ENCODE measurements at regions not wholly inside any gene's neighbourhood (a gene's known extent, or its start where the extent isn't known, plus 50 kb on each side); places are given as distances from the start of the nearest gene placed in this dataset.

GRCh38 chr1:195606483-195606882, 1001.8 kb downstream of the KCNT2 start:
- TF ChIP-seq CTCF (IDR thresholded peaks at IDR 0.05): no peak
- Histone ChIP-seq H3K36me3 (ENCODE audit: control insufficient read depth, insufficient read depth, low read length) (no peaks in the 10 kb centered on the region), H3K27ac (ENCODE audit: low read length) (no peak overlapping the region), H3K4me3 (ENCODE audit: low read length) (no peak overlapping the region), H3K27me3 (ENCODE audit: control insufficient read depth, insufficient read depth, low read length) (no peaks in the 10 kb centered on the region), H3K4me1 (ENCODE audit: control insufficient read depth, insufficient read depth, low read length) (no peaks in the 10 kb centered on the region), H3K9me3 (ENCODE audit: control insufficient read depth, insufficient read depth, low read length) (no peaks in the 10 kb centered on the region)
- H3K27ac Mint-ChIP-seq: no peak overlapping the region
- peaks cover 23 to 32% of the 10 kb centered on the region in 2 donors for H3K9me3 Mint-ChIP-seq
- H3K4me3 Mint-ChIP-seq: no peak overlapping the region
- no peaks in the 10 kb centered on the region for H3K27me3 Mint-ChIP-seq (ENCODE audit: low read depth in 2 of 2)
- no peaks in the 10 kb centered on the region for H3K4me1 Mint-ChIP-seq
- ATAC-seq: no peak
- no CpG with 5 or more reads among the region's 1 CpG for WGBS (ENCODE audit: insufficient coverage)
- peaks cover 14% of the 10 kb centered on the region for H3K36me3 Mint-ChIP-seq
- intact Hi-C loops (cut with micrococcal nuclease): no loop called here
- DNase-seq: no peak

GRCh38 chr1:195604287-195604686, 1004.0 kb downstream of the KCNT2 start:
- intact Hi-C loops (cut with micrococcal nuclease): no loop called here
- Mint-ChIP-seq H3K9me3 (peaks cover 27 to 42% of the 10 kb centered on the region in 2 donors), H3K4me1 (no peaks in the 10 kb centered on the region), H3K4me3 (no peak overlapping the region), H3K36me3 (peaks cover 22% of the 10 kb centered on the region), H3K27me3 (ENCODE audit: low read depth in 2 of 2) (no peaks in the 10 kb centered on the region), H3K27ac (no peak overlapping the region)
- Histone ChIP-seq H3K36me3 (ENCODE audit: control insufficient read depth, insufficient read depth, low read length) (no peaks in the 10 kb centered on the region), H3K4me1 (ENCODE audit: control insufficient read depth, insufficient read depth, low read length) (no peaks in the 10 kb centered on the region), H3K4me3 (ENCODE audit: low read length) (no peak overlapping the region), H3K27me3 (ENCODE audit: control insufficient read depth, insufficient read depth, low read length) (no peaks in the 10 kb centered on the region), H3K9me3 (ENCODE audit: control insufficient read depth, insufficient read depth, low read length) (no peaks in the 10 kb centered on the region), H3K27ac (ENCODE audit: low read length) (no peak overlapping the region)
- DNase-seq (no peak), ATAC-seq (no peak)
- TF ChIP-seq CTCF (IDR thresholded peaks at IDR 0.05): no peak
- WGBS (ENCODE audit: insufficient coverage): no CpG with 5 or more reads among the region's 1 CpG

GRCh38 chr1:195597891-195598290, 1010.3 kb downstream of the KCNT2 start:
- intact Hi-C loops (cut with micrococcal nuclease): no loop called here
- H3K36me3 Mint-ChIP-seq: peaks cover 8% of the 10 kb centered on the region
- TF ChIP-seq CTCF (IDR thresholded peaks at IDR 0.05): no peak
- Histone ChIP-seq H3K36me3 (ENCODE audit: control insufficient read depth, insufficient read depth, low read length) (no peaks in the 10 kb centered on the region), H3K4me1 (ENCODE audit: control insufficient read depth, insufficient read depth, low read length) (no peaks in the 10 kb centered on the region), H3K27me3 (ENCODE audit: control insufficient read depth, insufficient read depth, low read length) (no peaks in the 10 kb centered on the region), H3K4me3 (ENCODE audit: low read length) (no peak overlapping the region), H3K27ac (ENCODE audit: low read length) (no peak overlapping the region), H3K9me3 (ENCODE audit: control insufficient read depth, insufficient read depth, low read length) (no peaks in the 10 kb centered on the region)
- no peaks in the 10 kb centered on the region for H3K27me3 Mint-ChIP-seq (ENCODE audit: low read depth in 2 of 2)
- no peak for DNase-seq
- no peak for ATAC-seq
- H3K4me1 Mint-ChIP-seq: no peaks in the 10 kb centered on the region
- peaks cover 24% of the 10 kb centered on the region in 2 donors for H3K9me3 Mint-ChIP-seq
- no peak overlapping the region for H3K27ac Mint-ChIP-seq
- H3K4me3 Mint-ChIP-seq: no peak overlapping the region

- WGBS (ENCODE audit: insufficient coverage): 88% methylated on average over 1 of the region's 3 CpGs
- Mint-ChIP-seq H3K27me3 (ENCODE audit: low read depth in 2 of 2) (no peaks in the 10 kb centered on the region), H3K36me3 (no peaks in the 10 kb centered on the region), H3K4me1 (no peaks in the 10 kb centered on the region), H3K4me3 (no peak overlapping the region), H3K9me3 (peaks cover 11 to 15% of the 10 kb centered on the region in 2 donors), H3K27ac (no peak overlapping the region)
- no peak for TF ChIP-seq CTCF (IDR thresholded peaks at IDR 0.05)
- DNase-seq: no peak
- H3K27ac ChIP-seq (ENCODE audit: low read length): no peak overlapping the region
- no peaks in the 10 kb centered on the region for H3K27me3 ChIP-seq (ENCODE audit: control insufficient read depth, insufficient read depth, low read length)
- no peaks in the 10 kb centered on the region for H3K36me3 ChIP-seq (ENCODE audit: control insufficient read depth, insufficient read depth, low read length)
- H3K9me3 ChIP-seq (ENCODE audit: control insufficient read depth, insufficient read depth, low read length): no peaks in the 10 kb centered on the region
- H3K4me3 ChIP-seq (ENCODE audit: low read length): no peak overlapping the region
- no peaks in the 10 kb centered on the region for H3K4me1 ChIP-seq (ENCODE audit: control insufficient read depth, insufficient read depth, low read length)
- no peak for ATAC-seq
- intact Hi-C loops (cut with micrococcal nuclease): no loop called here
Observed at GRCh38 chr1:195594773-195595172, 1013.5 kb downstream of the KCNT2 start.

Measured in natural killer cell (primary cell).